ENCODE measurements at regions not wholly inside any gene's neighbourhood (a gene's known extent, or its start where the extent isn't known, plus 50 kb on each side); places are given as distances from the start of the nearest gene placed in this dataset.

- ATAC-seq (no peak), FAIRE-seq (no peak), DNase-seq (ENCODE audit: low spot score) (no peak)
- H3K9ac ChIP-seq (ENCODE audit: insufficient read depth, low read depth, low read length) = no peak overlapping the region
- no peak overlapping the region for H2AFZ ChIP-seq (ENCODE audit: low read length)
- no peaks in the 10 kb centered on the region for H3K79me2 ChIP-seq (ENCODE audit: insufficient read depth, low read length)
- 82% methylated on average over 6 of the region's 6 CpGs for whole genome bisulfite sequencing (ENCODE audit: low lambda C conversion rate)
- no peak overlapping the region for H3K27ac ChIP-seq (ENCODE audit: extremely low read length, insufficient read depth, low read length)
- H3K36me3 ChIP-seq (replicated peaks in 1 of 2; ENCODE audit: control insufficient read depth in 1 of 2, insufficient read depth in 2 of 2, low read length in 2 of 2) = no peaks in the 10 kb centered on the region
- H3K4me2 ChIP-seq (ENCODE audit: low read depth, low read length) = no peak overlapping the region
- H3K27me3 ChIP-seq (ENCODE audit: control insufficient read depth in 1 of 2, insufficient read depth in 2 of 2, low read length in 2 of 2) = no peaks in the 10 kb centered on the region
- H3K4me3 ChIP-seq (replicated peaks in 1 of 3; ENCODE audit: insufficient read depth in 1 of 3, low read depth in 2 of 3, low read length in 3 of 3) = no peak overlapping the region
- in situ Hi-C loops (cut with HindIII; ENCODE audit: extremely low pct_ligation_motif_present, low pct_unique_long_range_greater_than_20kb) (no loop called here), intact Hi-C loops (cut with micrococcal nuclease; ENCODE audit: unreplicated experiment) (no loop called here)
- H4K20me1 ChIP-seq (ENCODE audit: insufficient read depth, low read length) = no peaks in the 10 kb centered on the region
- no peaks in the 10 kb centered on the region for H3K4me1 ChIP-seq (ENCODE audit: insufficient read depth, low read length)
- no TSS peak for BruUV-seq (replicated peaks)
- POLR2A ChIA-PET = no interaction called here
- no peak for TF ChIP-seq ZKSCAN1 (IDR thresholded peaks at IDR 0.05; ENCODE audit: low read length)
- CTCF ChIA-PET (ENCODE audit: low intra/inter-chr PET ratio, low total read pairs) = no interaction called here
- no peaks in the 10 kb centered on the region for H3K9me3 ChIP-seq (ENCODE audit: low read length)
Observed at GRCh38 chr6:166851911-166852310, 104.4 kb downstream of the RNASET2 start.

- Histone ChIP-seq H3K4me1 (ENCODE audit: insufficient read depth, low read length) (no peaks in the 10 kb centered on the region), H3K36me3 (replicated peaks in 1 of 2; ENCODE audit: control insufficient read depth in 1 of 2, insufficient read depth in 2 of 2, low read length in 2 of 2) (no peaks in the 10 kb centered on the region), H4K20me1 (ENCODE audit: insufficient read depth, low read length) (no peaks in the 10 kb centered on the region), H3K79me2 (ENCODE audit: insufficient read depth, low read length) (no peaks in the 10 kb centered on the region), H2AFZ (ENCODE audit: low read length) (no peak overlapping the region), H3K4me2 (ENCODE audit: low read depth, low read length) (no peak overlapping the region), H3K27ac (ENCODE audit: extremely low read length, insufficient read depth, low read length) (no peak overlapping the region), H3K4me3 (replicated peaks in 1 of 3; ENCODE audit: insufficient read depth in 1 of 3, low read depth in 2 of 3, low read length in 3 of 3) (no peak overlapping the region), H3K9ac (ENCODE audit: insufficient read depth, low read depth, low read length) (no peak overlapping the region), H3K9me3 (ENCODE audit: low read length) (no peaks in the 10 kb centered on the region), H3K27me3 (ENCODE audit: control insufficient read depth in 1 of 2, insufficient read depth in 2 of 2, low read length in 2 of 2) (no peaks in the 10 kb centered on the region)
- intact Hi-C loops (cut with micrococcal nuclease; ENCODE audit: unreplicated experiment) (no loop called here), in situ Hi-C loops (cut with HindIII; ENCODE audit: extremely low pct_ligation_motif_present, low pct_unique_long_range_greater_than_20kb) (no loop called here)
- WGBS (ENCODE audit: low lambda C conversion rate) = 70% methylated on average over 11 of the region's 11 CpGs
- ChIA-PET CTCF (ENCODE audit: low intra/inter-chr PET ratio, low total read pairs) (no interaction called here), POLR2A (no interaction called here)
- ATAC-seq = no peak
- no TSS peak for BruUV-seq (replicated peaks)
- DNase-seq (ENCODE audit: low spot score) = no peak
- no peak for FAIRE-seq
- TF ChIP-seq ZNF564 (CRISPR knock-in tag; IDR thresholded peaks at IDR 0.05) = no peak
- TF ChIP-seq ZNF850 (CRISPR knock-in tag; conservative IDR thresholded peaks at IDR 0.05) = no peak
- TF ChIP-seq ZNF574 (CRISPR knock-in tag; IDR thresholded peaks at IDR 0.05) = no peak
- TF ChIP-seq ZSCAN5A (CRISPR knock-in tag; IDR thresholded peaks at IDR 0.05; ENCODE audit: borderline replicate concordance) = no peak
- no peak for TF ChIP-seq NR2F2 (IDR thresholded peaks at IDR 0.05; ENCODE audit: borderline replicate concordance, low read depth)
- TF ChIP-seq SOX13 (IDR thresholded peaks at IDR 0.05) = no peak
- no peak for TF ChIP-seq SOX13 (CRISPR knock-in tag; conservative IDR thresholded peaks at IDR 0.05 in 1 of 2, IDR thresholded peaks at IDR 0.05 in 1 of 2)
- TF ChIP-seq DR1 (CRISPR knock-in tag; IDR thresholded peaks at IDR 0.05) = no peak
- TF ChIP-seq TAF15 (IDR thresholded peaks at IDR 0.05; ENCODE audit: low read depth, low read length, poor library complexity, severe bottlenecking) = no peak
- TF ChIP-seq ZSCAN29 (CRISPR knock-in tag; conservative IDR thresholded peaks at IDR 0.05) = no peak
- TF ChIP-seq ZSCAN20 (CRISPR knock-in tag; IDR thresholded peaks at IDR 0.05; ENCODE audit: borderline replicate concordance) = no peak
- TF ChIP-seq CERS6 (CRISPR knock-in tag; IDR thresholded peaks at IDR 0.05) = no peak
- TF ChIP-seq ZNF768 (CRISPR knock-in tag; IDR thresholded peaks at IDR 0.05) = no peak
- no peak for TF ChIP-seq RBM39 (IDR thresholded peaks at IDR 0.05; ENCODE audit: low read depth, low read length, poor library complexity, severe bottlenecking)
- TF ChIP-seq KMT2A (CRISPR knock-in tag; IDR thresholded peaks at IDR 0.05) = no peak
Observed at GRCh38 chr6:166851426-166851825, 104.9 kb downstream of the RNASET2 start.

All from HepG2 (cell line).